ENCODE measurements at regions not wholly inside any gene's neighbourhood (a gene's known extent, or its start where the extent isn't known, plus 50 kb on each side); places are given as distances from the start of the nearest gene placed in this dataset.

- Mint-ChIP-seq H3K4me1 (ENCODE audit: low read depth, unreplicated experiment) (peaks cover 28% of the 10 kb centered on the region), H3K27ac (ENCODE audit: unreplicated experiment) (no peak overlapping the region), H3K36me3 (ENCODE audit: insufficient read depth, unreplicated experiment) (no peaks in the 10 kb centered on the region), H3K27me3 (ENCODE audit: unreplicated experiment) (no peaks in the 10 kb centered on the region), H3K4me3 (ENCODE audit: low read depth, unreplicated experiment) (no peak overlapping the region), H3K9me3 (ENCODE audit: low read depth, unreplicated experiment) (no peaks in the 10 kb centered on the region)
- BruUV-seq (replicated peaks) = no TSS peak
- intact Hi-C loops (cut with micrococcal nuclease; ENCODE audit: unreplicated experiment) = no loop called here
- CTCF ChIA-PET = no interaction called here
- no peak for TF ChIP-seq CTCF (IDR thresholded peaks at IDR 0.05; ENCODE audit: unreplicated experiment)
- no peak for DNase-seq
Measured at GRCh38 chrX:20521222-20521621, 254.5 kb upstream of the RPS6KA3 start.

- Mint-ChIP-seq H3K4me3 (ENCODE audit: low read depth, unreplicated experiment) (no peak overlapping the region), H3K27me3 (ENCODE audit: unreplicated experiment) (no peaks in the 10 kb centered on the region), H3K9me3 (ENCODE audit: low read depth, unreplicated experiment) (no peaks in the 10 kb centered on the region), H3K27ac (ENCODE audit: unreplicated experiment) (peak overlapping the region; percentile 57), H3K4me1 (ENCODE audit: low read depth, unreplicated experiment) (peaks cover 35% of the 10 kb centered on the region), H3K36me3 (ENCODE audit: insufficient read depth, unreplicated experiment) (no peaks in the 10 kb centered on the region)
- intact Hi-C loops (cut with micrococcal nuclease; ENCODE audit: unreplicated experiment) = loop anchor here (5.0 kb wide), 1 partner anchor 158 kb away; no protein-coding TSS in a partner anchor
- no peak for DNase-seq
- no TSS peak for BruUV-seq (replicated peaks)
- CTCF ChIA-PET = no interaction called here
- TF ChIP-seq CTCF (IDR thresholded peaks at IDR 0.05; ENCODE audit: unreplicated experiment) = no peak
Measured at GRCh38 chrX:20519826-20520225, 253.1 kb upstream of the RPS6KA3 start.

GRCh38 chrX:20519146-20519545, 252.4 kb upstream of the RPS6KA3 start:
- Mint-ChIP-seq H3K36me3 (ENCODE audit: insufficient read depth, unreplicated experiment) (no peaks in the 10 kb centered on the region), H3K9me3 (ENCODE audit: low read depth, unreplicated experiment) (no peaks in the 10 kb centered on the region), H3K4me3 (ENCODE audit: low read depth, unreplicated experiment) (peak overlapping the region; percentile 16), H3K4me1 (ENCODE audit: low read depth, unreplicated experiment) (peaks cover 42% of the 10 kb centered on the region), H3K27ac (ENCODE audit: unreplicated experiment) (peak overlapping the region; percentile 57), H3K27me3 (ENCODE audit: unreplicated experiment) (no peaks in the 10 kb centered on the region)
- TF ChIP-seq CTCF (IDR thresholded peaks at IDR 0.05; ENCODE audit: unreplicated experiment) = no peak
- CTCF ChIA-PET = interaction anchor here (0.6 to 1.0 kb wide), 2 partner anchors 11 to 1343 kb away, joined by 3 read pairs; no protein-coding TSS in a partner anchor
- intact Hi-C loops (cut with micrococcal nuclease; ENCODE audit: unreplicated experiment) = loop anchor here (5.0 kb wide), 1 partner anchor 157 kb away; no protein-coding TSS in a partner anchor
- no peak for DNase-seq
- BruUV-seq (replicated peaks) = no TSS peak

- no peak overlapping the region for H3K27ac Mint-ChIP-seq (ENCODE audit: unreplicated experiment)
- intact Hi-C loops (cut with micrococcal nuclease; ENCODE audit: unreplicated experiment) = loop anchor here (2.0 to 5.0 kb wide), 2 partner anchors 155 to 265 kb away; no protein-coding TSS in a partner anchor
- no peaks in the 10 kb centered on the region for H3K36me3 Mint-ChIP-seq (ENCODE audit: insufficient read depth, unreplicated experiment)
- H3K4me3 Mint-ChIP-seq (ENCODE audit: low read depth, unreplicated experiment) = no peak overlapping the region
- H3K27me3 Mint-ChIP-seq (ENCODE audit: unreplicated experiment) = no peaks in the 10 kb centered on the region
- no peak for TF ChIP-seq CTCF (IDR thresholded peaks at IDR 0.05; ENCODE audit: unreplicated experiment)
- no peaks in the 10 kb centered on the region for H3K9me3 Mint-ChIP-seq (ENCODE audit: low read depth, unreplicated experiment)
- CTCF ChIA-PET = no interaction called here
- peaks cover 48% of the 10 kb centered on the region for H3K4me1 Mint-ChIP-seq (ENCODE audit: low read depth, unreplicated experiment)
- DNase-seq = no peak
- BruUV-seq (replicated peaks) = no TSS peak
Measured at GRCh38 chrX:20517565-20517964, 250.9 kb upstream of the RPS6KA3 start.
